ENCODE measurements at regions not wholly inside any gene's neighbourhood (a gene's known extent, or its start where the extent isn't known, plus 50 kb on each side); places are given as distances from the start of the nearest gene placed in this dataset.

- Mint-ChIP-seq H3K36me3 (ENCODE audit: low read depth) (no peaks in the 10 kb centered on the region), H3K4me3 (no peak overlapping the region), H3K4me1 (0 out of 3 replicates have a peak, but pooled peaks cover 3% of the 10 kb centered on the region), H3K9me3 (peaks cover 5% of the 10 kb centered on the region; the same call in 1 of the 3 replicates), H3K27me3 (ENCODE audit: insufficient read depth, low read depth, poor library complexity) (no peaks in the 10 kb centered on the region), H3K27ac (no peak overlapping the region)
- H2AFZ ChIP-seq, result no peak overlapping the region
- H3K4me3 ChIP-seq, result no peak overlapping the region
- no peaks in the 10 kb centered on the region for H3K79me2 ChIP-seq (replicated peaks; ENCODE audit: insufficient read depth)
- no peak overlapping the region for H3K27ac ChIP-seq (ENCODE audit: low read depth)
- DNase-seq (ENCODE audit: low spot score) (no peak), ATAC-seq (no peak)
- no peak overlapping the region for H3K4me2 ChIP-seq
- no peaks in the 10 kb centered on the region for H3K9me2 ChIP-seq (ENCODE audit: insufficient read depth)
- H3K27me3 ChIP-seq (ENCODE audit: insufficient read depth), result no peaks in the 10 kb centered on the region
- H3K36me3 ChIP-seq (ENCODE audit: insufficient read depth), result no peaks in the 10 kb centered on the region
- TF ChIP-seq ZNF114 (CRISPR knock-in tag; IDR thresholded peaks at IDR 0.05) (no peak), EZH2phosphoT487 (IDR thresholded peaks at IDR 0.05; ENCODE audit: unreplicated experiment) (no peak)
- TF ChIP-seq, protein P1, sequence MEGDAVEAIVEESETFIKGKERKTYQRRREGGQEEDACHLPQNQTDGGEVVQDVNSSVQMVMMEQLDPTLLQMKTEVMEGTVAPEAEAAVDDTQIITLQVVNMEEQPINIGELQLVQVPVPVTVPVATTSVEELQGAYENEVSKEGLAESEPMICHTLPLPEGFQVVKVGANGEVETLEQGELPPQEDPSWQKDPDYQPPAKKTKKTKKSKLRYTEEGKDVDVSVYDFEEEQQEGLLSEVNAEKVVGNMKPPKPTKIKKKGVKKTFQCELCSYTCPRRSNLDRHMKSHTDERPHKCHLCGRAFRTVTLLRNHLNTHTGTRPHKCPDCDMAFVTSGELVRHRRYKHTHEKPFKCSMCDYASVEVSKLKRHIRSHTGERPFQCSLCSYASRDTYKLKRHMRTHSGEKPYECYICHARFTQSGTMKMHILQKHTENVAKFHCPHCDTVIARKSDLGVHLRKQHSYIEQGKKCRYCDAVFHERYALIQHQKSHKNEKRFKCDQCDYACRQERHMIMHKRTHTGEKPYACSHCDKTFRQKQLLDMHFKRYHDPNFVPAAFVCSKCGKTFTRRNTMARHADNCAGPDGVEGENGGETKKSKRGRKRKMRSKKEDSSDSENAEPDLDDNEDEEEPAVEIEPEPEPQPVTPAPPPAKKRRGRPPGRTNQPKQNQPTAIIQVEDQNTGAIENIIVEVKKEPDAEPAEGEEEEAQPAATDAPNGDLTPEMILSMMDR (conservative IDR thresholded peaks at IDR 0.05; ENCODE audit: low read depth in 2 of 2), result no peak
- no peaks in the 10 kb centered on the region for H3F3A ChIP-seq (replicated peaks; ENCODE audit: low read depth)
- H4K20me1 ChIP-seq (replicated peaks; ENCODE audit: insufficient read depth), result no peaks in the 10 kb centered on the region
- H3K4me1 ChIP-seq (ENCODE audit: insufficient read depth), result no peaks in the 10 kb centered on the region
These were observed 535.3 kb downstream of the GALC start for GRCh38 chr14:87457720-87458119.

GRCh38 chr14:87450193-87450592 is 542.8 kb downstream of the GALC start:
- Histone ChIP-seq H3K4me2 (no peak overlapping the region), H3K27me3 (ENCODE audit: insufficient read depth) (no peaks in the 10 kb centered on the region), H3K36me3 (ENCODE audit: insufficient read depth) (no peaks in the 10 kb centered on the region), H3F3A (replicated peaks; ENCODE audit: low read depth) (no peaks in the 10 kb centered on the region), H2AFZ (no peak overlapping the region), H4K20me1 (replicated peaks; ENCODE audit: insufficient read depth) (no peaks in the 10 kb centered on the region), H3K79me2 (replicated peaks; ENCODE audit: insufficient read depth) (no peaks in the 10 kb centered on the region), H3K4me3 (no peak overlapping the region), H3K27ac (ENCODE audit: low read depth) (no peak overlapping the region), H3K4me1 (ENCODE audit: insufficient read depth) (peaks cover 3% of the 10 kb centered on the region; the same call in 1 of the 2 replicates), H3K9me2 (ENCODE audit: insufficient read depth) (no peaks in the 10 kb centered on the region)
- no peaks in the 10 kb centered on the region for H3K36me3 Mint-ChIP-seq (ENCODE audit: low read depth)
- no peak for DNase-seq (ENCODE audit: low spot score)
- no peaks in the 10 kb centered on the region for H3K9me3 Mint-ChIP-seq
- H3K27ac Mint-ChIP-seq, result no peak overlapping the region
- ATAC-seq, result no peak
- no peaks in the 10 kb centered on the region for H3K27me3 Mint-ChIP-seq (ENCODE audit: insufficient read depth, low read depth, poor library complexity)
- no peaks in the 10 kb centered on the region; the same call in 2 of the 3 replicates for H3K4me1 Mint-ChIP-seq
- no peak overlapping the region for H3K4me3 Mint-ChIP-seq
- TF ChIP-seq, protein P1 (conservative IDR thresholded peaks at IDR 0.05; ENCODE audit: low read depth in 2 of 2), result no peak
- TF ChIP-seq, protein P2, sequence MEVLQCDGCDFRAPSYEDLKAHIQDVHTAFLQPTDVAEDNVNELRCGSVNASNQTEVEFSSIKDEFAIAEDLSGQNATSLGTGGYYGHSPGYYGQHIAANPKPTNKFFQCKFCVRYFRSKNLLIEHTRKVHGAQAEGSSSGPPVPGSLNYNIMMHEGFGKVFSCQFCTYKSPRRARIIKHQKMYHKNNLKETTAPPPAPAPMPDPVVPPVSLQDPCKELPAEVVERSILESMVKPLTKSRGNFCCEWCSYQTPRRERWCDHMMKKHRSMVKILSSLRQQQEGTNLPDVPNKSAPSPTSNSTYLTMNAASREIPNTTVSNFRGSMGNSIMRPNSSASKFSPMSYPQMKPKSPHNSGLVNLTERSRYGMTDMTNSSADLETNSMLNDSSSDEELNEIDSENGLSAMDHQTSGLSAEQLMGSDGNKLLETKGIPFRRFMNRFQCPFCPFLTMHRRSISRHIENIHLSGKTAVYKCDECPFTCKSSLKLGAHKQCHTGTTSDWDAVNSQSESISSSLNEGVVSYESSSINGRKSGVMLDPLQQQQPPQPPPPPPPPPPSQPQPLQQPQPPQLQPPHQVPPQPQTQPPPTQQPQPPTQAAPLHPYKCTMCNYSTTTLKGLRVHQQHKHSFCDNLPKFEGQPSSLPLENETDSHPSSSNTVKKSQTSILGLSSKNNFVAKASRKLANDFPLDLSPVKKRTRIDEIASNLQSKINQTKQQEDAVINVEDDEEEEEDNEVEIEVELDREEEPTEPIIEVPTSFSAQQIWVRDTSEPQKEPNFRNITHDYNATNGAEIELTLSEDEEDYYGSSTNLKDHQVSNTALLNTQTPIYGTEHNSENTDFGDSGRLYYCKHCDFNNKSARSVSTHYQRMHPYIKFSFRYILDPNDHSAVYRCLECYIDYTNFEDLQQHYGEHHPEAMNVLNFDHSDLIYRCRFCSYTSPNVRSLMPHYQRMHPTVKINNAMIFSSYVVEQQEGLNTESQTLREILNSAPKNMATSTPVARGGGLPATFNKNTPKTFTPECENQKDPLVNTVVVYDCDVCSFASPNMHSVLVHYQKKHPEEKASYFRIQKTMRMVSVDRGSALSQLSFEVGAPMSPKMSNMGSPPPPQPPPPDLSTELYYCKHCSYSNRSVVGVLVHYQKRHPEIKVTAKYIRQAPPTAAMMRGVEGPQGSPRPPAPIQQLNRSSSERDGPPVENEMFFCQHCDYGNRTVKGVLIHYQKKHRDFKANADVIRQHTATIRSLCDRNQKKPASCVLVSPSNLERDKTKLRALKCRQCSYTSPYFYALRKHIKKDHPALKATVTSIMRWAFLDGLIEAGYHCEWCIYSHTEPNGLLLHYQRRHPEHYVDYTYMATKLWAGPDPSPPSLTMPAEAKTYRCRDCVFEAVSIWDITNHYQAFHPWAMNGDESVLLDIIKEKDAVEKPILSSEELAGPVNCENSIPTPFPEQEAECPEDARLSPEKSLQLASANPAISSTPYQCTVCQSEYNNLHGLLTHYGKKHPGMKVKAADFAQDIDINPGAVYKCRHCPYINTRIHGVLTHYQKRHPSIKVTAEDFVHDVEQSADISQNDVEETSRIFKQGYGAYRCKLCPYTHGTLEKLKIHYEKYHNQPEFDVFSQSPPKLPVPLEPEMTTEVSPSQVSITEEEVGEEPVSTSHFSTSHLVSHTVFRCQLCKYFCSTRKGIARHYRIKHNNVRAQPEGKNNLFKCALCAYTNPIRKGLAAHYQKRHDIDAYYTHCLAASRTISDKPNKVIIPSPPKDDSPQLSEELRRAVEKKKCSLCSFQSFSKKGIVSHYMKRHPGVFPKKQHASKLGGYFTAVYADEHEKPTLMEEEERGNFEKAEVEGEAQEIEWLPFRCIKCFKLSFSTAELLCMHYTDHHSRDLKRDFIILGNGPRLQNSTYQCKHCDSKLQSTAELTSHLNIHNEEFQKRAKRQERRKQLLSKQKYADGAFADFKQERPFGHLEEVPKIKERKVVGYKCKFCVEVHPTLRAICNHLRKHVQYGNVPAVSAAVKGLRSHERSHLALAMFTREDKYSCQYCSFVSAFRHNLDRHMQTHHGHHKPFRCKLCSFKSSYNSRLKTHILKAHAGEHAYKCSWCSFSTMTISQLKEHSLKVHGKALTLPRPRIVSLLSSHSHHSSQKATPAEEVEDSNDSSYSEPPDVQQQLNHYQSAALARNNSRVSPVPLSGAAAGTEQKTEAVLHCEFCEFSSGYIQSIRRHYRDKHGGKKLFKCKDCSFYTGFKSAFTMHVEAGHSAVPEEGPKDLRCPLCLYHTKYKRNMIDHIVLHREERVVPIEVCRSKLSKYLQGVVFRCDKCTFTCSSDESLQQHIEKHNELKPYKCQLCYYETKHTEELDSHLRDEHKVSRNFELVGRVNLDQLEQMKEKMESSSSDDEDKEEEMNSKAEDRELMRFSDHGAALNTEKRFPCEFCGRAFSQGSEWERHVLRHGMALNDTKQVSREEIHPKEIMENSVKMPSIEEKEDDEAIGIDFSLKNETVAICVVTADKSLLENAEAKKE (CRISPR knock-in tag; IDR thresholded peaks at IDR 0.05), result no peak
- TF ChIP-seq EZH2 (IDR thresholded peaks at IDR 0.05; ENCODE audit: low read depth, unreplicated experiment) (no peak), NANOG (IDR thresholded peaks at IDR 0.05; ENCODE audit: borderline replicate concordance) (no peak), JUNB (IDR thresholded peaks at IDR 0.05; ENCODE audit: unreplicated experiment) (no peak), ZNF331 (CRISPR knock-in tag; IDR thresholded peaks at IDR 0.05; ENCODE audit: low read depth) (no peak)
- TF ChIP-seq, protein P3, sequence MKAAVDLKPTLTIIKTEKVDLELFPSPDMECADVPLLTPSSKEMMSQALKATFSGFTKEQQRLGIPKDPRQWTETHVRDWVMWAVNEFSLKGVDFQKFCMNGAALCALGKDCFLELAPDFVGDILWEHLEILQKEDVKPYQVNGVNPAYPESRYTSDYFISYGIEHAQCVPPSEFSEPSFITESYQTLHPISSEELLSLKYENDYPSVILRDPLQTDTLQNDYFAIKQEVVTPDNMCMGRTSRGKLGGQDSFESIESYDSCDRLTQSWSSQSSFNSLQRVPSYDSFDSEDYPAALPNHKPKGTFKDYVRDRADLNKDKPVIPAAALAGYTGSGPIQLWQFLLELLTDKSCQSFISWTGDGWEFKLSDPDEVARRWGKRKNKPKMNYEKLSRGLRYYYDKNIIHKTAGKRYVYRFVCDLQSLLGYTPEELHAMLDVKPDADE (IDR thresholded peaks at IDR 0.05), result no peak

Data from GM23338 (cell line).